Epidermal melanocyte (primary cell): ENCODE measurements at regions not wholly inside any gene's neighbourhood (a gene's known extent, or its start where the extent isn't known, plus 50 kb on each side); places are given as distances from the start of the nearest gene placed in this dataset.
"Not testable (repeated sequence)": the region's sequence is repeated elsewhere in the genome, so short reads cannot be mapped to it uniquely, and the experiment has no call there.

Source experiments
- DNase-seq: peaks from one replicate; pipeline ENCODE4 v3.0.0; 2011; ENCODE audit warnings: low spot score; ENCODE audit not compliant: insufficient read length

- DNase-seq: no peak
Observed at GRCh38 chr5:18216729-18217128, 582.5 kb downstream of the TAF11L14 start.

GRCh38 chr5:18219241-18219640 lies 585.0 kb downstream of the TAF11L14 start:
- no peak for DNase-seq

- no peak for DNase-seq
Observed at GRCh38 chr5:18220631-18221030, 586.4 kb downstream of the TAF11L14 start.

GRCh38 chr5:18236386-18236785 lies 602.1 kb downstream of the TAF11L14 start:
- DNase-seq: no peak

- no peak for DNase-seq
Observed at GRCh38 chr5:18238321-18238720, 604.1 kb downstream of the TAF11L14 start.

- no peak for DNase-seq
Observed at GRCh38 chr5:18240971-18241370, 606.7 kb downstream of the TAF11L14 start.

- no peak for DNase-seq
Observed at GRCh38 chr5:18243846-18244245, 609.6 kb downstream of the TAF11L14 start.

GRCh38 chr5:18244309-18244708 lies 610.0 kb downstream of the TAF11L14 start:
- no peak for DNase-seq

- DNase-seq: no peak
Observed at GRCh38 chr5:18252559-18252958, 618.3 kb downstream of the TAF11L14 start.

GRCh38 chr5:18264126-18264882 lies 630.0 kb downstream of the TAF11L14 start:
- DNase-seq: no peak

GRCh38 chr5:18270635-18271338 lies 636.5 kb downstream of the TAF11L14 start:
- DNase-seq: no peak

- no peak for DNase-seq
Observed at GRCh38 chr5:18276939-18277338, 642.7 kb downstream of the TAF11L14 start.

GRCh38 chr5:18281947-18282581 lies 647.8 kb downstream of the TAF11L14 start:
- peak; percentile 42 for DNase-seq

- no peak for DNase-seq
Observed at GRCh38 chr5:18285257-18285656, 651.0 kb downstream of the TAF11L14 start.

GRCh38 chr5:18292146-18292545 lies 657.9 kb downstream of the TAF11L14 start:
- DNase-seq: no peak

- DNase-seq: not testable (repeated sequence)
Observed at GRCh38 chr5:18295696-18296095, 661.4 kb downstream of the TAF11L14 start.

- DNase-seq: no peak
Observed at GRCh38 chr5:18299166-18299565, 664.9 kb downstream of the TAF11L14 start.

GRCh38 chr5:18305288-18305924 lies 671.1 kb downstream of the TAF11L14 start:
- DNase-seq: peak; percentile 63

GRCh38 chr5:18311266-18311665 lies 677.0 kb downstream of the TAF11L14 start:
- no peak for DNase-seq

GRCh38 chr5:18312016-18312415 lies 677.8 kb downstream of the TAF11L14 start:
- DNase-seq: no peak

- peak; percentile 33 for DNase-seq
Observed at GRCh38 chr5:18314192-18314778, 680.0 kb downstream of the TAF11L14 start.
